ENCODE measurements at regions not wholly inside any gene's neighbourhood (a gene's known extent, or its start where the extent isn't known, plus 50 kb on each side); places are given as distances from the start of the nearest gene placed in this dataset.

- TF ChIP-seq CTCF (IDR thresholded peaks at IDR 0.05) (no peak), EP300 (IDR thresholded peaks at IDR 0.05) (no peak), POLR2A (IDR thresholded peaks at IDR 0.05; ENCODE audit: low read depth) (no peak)
Measured at GRCh38 chr1:199122085-199122484, 483.2 kb downstream of the PTPRC start.
